NCI-H82 (cell line): ENCODE measurements at regions not wholly inside any gene's neighbourhood (a gene's known extent, or its start where the extent isn't known, plus 50 kb on each side); places are given as distances from the start of the nearest gene placed in this dataset.

Source experiments
- DNase-seq: peaks from one replicate; lab custom pipeline; 2025; lab: John Stamatoyannopoulos, UW

DNA sequence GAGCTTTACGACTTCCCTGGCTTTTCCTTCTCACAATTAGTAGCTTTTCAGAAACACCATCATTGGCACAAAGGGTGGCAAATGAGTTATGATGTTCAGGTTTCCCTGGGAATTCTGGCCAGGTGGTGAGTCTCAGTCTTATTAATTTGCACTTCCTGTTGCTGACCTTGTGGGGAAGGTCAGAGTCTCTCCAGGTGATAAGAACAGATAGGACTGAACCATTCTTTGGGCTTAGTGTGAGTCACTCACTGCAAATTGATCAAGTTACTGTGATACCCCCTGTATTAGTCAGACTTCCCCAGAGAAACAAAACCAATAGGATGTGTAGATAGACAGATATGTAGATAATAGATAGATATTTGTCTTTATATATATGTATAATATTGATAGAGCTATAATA, 53.8 kb upstream of the RANBP3L start:
- no peak for DNase-seq

DNA sequence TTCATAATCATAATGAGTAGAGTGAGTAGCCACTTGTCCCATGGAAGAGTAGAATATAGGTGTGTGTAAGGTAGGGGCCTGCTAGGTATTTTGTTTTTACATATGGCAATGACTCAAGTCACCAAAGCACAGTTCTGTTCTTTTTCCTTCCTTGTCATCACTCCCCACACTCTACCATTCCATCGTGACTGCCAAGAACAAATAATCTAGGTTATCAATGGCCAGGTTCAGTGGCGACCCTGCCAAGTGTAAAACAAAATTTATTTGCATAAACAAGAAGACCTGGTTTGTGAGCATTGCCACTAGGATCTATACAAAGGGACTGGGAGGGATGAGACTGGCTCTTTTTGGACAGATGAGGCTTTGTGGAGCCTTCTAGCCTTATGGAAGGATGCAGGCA, 55.2 kb upstream of the RANBP3L start:
- DNase-seq: no peak

DNA sequence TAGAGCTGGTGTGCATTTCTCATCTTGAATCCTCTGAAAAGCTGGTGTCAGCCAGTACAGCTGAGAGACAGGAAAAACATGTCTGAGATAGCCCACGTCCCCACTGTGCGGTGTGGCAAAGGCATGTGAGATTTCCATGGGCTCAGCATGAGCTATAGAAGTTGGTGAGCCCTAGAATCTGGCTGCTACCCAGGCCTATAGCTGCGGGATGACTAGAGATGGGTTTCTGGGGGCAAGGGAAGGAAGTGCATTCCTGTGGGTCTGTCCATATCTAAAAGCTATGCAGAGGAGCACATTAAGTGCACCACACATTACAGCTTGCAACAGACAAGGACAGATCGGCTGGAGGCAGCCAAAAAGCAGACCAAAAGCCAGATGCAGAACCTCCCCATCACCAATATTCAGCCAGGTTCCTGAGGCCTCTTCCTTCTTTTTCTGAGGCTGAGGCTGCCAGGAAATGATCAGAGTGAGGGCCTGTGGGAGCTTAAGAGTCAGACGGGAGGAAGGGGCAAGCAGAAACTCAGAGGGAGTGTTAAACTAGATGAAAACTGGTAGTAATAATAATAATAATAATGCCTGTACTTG, 55.8 kb upstream of the RANBP3L start:
- no peak for DNase-seq

DNA sequence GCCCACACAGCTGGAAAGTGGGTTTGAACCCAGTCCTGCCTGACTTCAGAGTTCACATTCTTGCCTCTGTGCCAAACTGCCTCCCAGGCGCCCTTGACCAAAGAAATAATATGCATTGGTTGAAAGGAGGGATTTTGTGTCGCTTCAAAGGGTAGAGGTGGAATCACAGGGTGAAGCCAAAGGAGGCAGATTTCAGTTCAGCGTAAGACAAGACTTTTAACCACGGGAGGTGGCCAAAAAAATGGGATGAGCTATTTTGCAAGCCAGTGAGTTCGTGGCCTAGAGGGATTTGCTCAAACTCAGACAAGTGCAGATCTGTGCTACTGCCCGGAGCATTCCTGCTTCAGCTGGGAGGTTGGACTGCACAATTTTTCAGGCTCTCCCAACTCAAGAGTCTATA, 57.6 kb upstream of the RANBP3L start:
- DNase-seq: no peak

DNA sequence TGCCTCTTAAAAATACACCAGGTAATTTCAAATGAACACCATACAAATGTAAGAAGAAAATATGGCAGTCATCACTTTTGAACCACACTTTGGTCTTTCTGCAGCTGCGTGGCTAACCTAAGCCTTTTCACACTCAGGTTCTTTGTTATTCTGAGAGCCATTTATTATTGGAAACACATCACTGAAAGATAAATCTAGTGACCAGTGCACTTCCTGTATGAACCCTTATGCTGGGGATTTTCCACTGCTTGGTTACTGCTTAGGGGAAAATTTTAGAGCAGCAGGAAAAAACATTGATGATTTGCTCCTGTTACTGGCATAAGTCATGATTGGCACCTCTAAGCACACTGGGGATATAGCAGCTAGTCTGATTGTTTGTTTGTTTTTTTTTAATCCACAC, 58.6 kb upstream of the RANBP3L start:
- DNase-seq: no peak

DNA sequence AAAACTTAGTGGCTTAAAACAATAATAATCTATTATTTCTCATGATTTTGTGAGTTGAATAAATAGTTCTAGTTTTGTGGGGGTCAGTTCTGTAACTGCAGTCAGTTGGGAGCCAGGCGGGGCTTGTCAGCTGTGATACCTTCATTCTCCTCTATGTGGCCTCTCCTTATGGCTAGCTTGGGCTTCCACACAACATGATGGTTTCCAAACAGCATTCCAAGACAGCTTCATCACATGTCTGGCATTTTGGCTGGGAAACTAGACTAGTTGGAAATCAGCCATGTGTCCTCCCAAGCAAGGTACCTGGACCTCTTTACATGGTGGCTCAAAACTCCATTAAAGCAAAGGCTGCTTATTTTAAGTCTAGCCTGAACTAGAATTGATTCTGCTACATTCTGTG, 61.4 kb upstream of the RANBP3L start:
- DNase-seq: no peak

DNA sequence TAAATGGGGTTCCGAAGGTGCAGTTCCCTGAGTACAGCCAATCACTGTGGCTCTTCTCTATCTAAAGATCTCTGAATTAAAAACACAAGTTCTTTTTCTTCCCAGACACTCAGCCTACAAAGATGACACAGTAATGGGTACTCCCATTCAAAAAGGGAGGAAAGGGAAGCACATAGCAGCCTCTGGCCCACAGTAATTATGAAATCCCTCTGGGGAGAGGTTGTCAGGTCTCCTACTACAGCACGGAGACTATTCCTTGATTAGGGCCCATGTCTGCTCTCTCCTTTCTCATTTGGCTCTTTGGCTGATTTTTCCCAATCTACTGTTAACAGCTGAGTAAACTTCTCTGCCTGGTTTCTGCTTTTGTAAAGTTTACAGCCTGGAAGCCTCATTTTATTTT, 62.0 kb upstream of the RANBP3L start:
- DNase-seq: no peak

DNA sequence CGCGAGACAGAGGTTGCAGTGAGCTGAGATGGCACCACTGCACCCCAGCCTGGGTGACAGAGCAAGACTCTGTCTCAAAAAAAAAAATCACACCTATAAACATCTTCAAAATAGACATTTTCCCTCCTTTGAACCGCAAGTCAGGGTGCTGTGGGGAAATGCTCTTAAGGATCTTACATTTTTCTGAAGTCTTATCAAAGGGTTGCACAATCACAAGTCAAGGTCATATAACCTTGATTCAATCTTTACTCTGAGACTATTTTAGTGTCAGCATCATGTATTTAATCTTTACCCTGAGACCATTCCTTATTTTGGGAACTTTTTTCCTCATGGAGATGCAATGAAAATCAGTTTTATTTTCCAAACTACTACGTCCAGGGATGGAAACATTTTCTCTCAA, 62.8 kb upstream of the RANBP3L start:
- DNase-seq: no peak

DNA sequence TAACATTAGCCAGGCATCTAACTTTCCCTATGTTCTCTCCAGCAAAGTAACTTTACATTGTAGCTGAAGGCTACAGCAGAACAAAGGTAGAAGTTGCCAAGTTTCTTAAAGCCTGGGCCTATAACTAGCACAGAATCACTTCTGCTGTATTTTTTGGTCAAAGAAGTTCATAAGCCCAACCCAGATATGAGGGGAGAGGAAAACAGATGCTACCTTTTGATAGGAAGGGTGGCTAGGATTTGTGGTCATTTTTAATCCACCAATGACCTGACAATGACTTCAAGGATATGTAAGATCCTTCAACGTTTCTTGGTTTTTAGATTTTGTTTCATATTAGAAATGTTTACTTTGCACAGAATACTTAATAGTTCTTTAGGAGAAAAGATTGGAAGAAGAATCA, 64.2 kb upstream of the RANBP3L start:
- DNase-seq: peak; percentile 47

DNA sequence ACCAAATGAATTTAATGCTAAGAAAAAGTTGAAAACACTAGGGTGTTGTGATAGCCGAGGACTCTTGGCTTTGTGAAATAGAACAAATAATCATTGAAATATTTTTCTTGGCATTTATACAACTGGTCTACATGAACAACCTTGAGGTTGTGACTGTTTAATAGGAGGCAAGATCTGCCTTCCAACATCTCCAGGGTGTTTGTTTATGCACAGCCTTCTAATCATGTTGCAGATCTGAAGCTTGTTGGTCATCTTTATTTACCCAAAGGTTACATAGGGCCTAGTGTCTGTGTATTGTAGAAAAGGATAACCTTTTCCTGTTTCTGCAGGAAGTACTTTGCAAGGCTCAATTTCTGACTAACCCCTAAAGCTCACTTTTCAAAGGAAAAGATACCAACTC, 65.2 kb upstream of the RANBP3L start:
- DNase-seq: no peak

DNA sequence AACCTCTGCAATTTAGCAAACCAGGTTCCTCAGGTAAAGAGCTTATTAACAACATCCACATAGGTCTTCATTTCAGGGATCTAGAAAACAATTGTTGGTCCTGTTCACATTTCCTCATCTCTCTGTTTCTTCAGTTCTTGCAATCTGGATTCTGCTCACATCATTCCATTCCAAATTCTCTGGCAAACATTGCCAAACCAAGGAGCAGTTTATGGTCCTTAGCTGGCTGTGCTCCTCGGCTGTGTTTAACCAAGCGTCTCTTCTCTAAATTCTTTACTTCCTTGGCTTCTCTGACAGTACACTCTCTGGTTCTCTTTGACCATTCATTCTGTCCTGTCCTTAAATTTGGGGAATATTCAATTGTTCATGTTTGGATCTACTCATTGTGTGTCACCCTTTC, 65.8 kb upstream of the RANBP3L start:
- no peak for DNase-seq

DNA sequence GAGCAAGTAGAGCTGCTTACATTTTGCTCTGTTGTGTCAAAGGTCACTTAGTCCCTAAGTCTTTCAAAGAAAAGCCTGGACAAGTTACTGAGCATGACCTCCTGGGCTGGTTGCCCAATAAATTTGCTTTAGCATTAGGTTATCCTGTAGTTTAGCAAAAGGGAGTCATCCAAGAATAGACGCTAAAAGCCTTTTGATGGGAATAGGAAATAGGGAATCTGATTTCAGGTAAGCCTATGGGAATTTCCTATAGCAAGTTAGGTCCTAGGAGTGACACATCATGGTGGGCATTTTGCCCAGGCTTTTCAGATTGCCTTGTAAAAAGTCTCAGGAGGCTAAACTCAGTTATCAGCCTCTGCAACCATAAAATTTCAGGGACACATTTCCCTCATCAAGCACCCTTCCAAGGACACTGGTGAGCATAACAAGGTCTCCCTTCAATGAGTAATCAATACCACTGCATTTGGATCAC, 67.6 kb upstream of the RANBP3L start:
- no peak for DNase-seq

DNA sequence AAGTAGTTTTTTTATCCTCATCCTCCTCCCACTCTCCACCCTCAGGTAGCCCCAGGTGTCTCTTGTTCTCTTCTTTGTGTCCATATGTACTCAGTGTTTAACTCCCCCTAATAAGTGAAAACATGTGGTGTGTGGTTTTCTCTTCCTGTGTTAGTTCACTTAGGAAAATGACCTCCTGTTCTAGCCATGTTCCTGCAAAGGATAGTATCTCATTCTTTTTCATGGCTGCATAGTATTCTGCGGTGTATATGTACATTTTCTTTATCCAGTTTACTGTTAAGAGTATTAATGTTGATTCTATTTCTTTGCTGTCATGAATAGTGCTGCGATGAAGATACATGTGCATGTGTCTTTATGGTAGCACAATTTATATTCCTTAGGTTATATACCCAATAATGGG, 68.4 kb upstream of the RANBP3L start:
- no peak for DNase-seq

DNA sequence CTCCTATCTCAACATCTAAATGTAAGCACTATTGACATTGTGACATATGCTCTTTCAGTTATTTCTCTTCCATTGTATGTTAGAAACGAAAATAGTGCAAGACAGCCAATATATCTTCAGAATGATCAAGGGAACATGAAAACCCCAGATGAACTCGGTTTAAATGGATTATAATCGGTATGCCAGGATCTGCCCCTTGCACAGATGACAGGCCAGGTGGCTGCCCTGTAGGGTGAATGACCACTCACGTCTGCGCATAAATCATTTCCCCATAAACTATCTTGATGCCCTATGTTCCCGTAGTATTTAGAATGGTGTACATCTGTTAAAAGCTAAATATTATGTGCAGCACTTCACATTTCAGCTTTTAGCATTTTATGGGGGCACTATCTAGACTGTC, 69.7 kb upstream of the RANBP3L start:
- peak; percentile 81 for DNase-seq

DNA sequence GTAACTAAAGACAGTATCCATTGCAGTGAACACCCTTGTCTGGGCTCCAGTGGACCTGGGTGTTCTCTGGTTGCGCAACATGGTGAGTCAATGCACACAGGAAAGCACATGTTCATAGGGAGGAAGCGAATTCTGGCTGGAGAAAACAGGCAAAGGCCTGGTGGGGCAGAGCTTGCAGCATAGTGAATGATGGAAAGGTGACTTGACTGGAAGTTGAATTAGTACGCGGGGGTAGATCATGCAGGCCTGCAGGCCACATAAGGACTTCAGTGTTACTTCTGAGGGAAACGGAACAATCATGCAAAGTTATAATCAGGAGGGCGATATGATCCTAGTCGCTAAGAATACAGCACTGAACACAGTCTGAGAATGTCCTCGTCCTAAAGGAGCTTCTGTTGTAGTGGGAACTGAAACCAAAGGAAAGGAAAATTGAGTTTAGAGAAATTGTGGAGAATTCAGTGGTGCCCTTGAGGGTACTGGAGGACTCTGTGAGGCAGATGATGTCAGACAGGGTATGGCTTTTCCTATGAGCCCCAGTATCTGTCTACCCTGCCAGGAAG, 71.9 kb upstream of the RANBP3L start:
- DNase-seq: no peak

DNA sequence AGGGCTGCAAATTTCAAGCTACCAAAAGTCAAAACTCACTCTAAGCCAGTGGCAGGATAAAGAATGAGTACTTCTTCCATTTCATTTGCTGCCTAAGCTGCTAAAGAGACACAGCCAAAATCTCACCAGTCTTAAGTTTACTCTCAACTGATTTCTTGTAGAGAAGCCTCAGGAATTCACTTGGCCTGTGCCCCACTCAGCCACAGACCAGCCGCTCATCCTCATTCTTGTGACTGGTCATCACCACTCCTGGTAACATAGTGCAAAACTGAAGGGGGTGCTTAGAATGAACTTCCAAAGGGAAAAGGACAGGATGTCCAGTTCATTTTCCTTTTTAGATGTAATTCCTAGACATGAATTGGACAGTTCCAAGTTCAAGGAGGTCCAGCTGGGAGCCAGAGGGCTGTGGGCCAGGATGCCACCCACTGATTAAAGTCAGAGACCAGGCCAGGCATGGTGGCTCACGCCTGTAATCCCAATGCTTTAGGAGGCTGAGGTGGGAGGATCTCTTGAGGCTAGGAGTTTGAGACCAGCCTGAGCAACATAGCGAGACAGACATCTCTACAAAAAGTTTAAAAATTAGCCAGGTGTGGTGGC, 72.7 kb upstream of the RANBP3L start:
- no peak for DNase-seq

DNA sequence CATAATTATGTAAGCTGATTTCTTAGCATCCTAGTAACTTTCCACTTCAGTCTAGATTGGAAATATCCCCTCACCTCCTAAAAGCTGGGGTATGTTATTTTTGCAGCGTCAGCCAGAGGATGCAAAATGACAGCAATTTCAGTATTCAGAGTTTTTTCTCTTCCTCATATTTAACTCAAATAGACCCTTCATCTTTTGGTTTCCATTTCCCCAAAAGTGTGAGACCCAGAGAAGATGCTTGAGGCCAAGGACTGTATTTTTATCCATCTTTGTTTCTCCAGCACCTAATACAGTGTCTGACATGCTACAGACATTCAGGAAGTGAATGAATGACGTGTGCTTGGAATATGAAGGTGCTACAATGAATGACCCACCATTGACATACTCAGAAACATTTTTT, 75.5 kb upstream of the RANBP3L start:
- no peak for DNase-seq

DNA sequence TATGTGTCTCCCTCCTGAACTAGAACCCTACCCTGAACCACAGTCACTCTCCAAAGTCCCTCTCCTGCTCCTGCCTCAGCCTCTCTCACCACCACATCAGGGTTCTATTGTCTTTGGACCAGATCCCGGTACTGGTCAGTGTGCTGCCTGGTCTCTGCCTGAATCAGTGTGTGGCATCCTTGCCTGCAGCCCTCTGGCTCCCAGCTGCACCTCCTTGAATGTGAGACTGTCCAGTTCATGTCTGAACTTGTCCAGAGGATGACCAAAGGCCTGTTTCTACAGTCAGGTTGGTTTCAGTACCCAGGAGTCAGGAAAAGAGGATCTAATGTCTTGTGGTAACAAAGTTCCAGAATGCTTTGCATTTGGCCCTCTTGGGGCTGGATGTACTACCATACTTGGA, 76.8 kb upstream of the RANBP3L start:
- DNase-seq: no peak

DNA sequence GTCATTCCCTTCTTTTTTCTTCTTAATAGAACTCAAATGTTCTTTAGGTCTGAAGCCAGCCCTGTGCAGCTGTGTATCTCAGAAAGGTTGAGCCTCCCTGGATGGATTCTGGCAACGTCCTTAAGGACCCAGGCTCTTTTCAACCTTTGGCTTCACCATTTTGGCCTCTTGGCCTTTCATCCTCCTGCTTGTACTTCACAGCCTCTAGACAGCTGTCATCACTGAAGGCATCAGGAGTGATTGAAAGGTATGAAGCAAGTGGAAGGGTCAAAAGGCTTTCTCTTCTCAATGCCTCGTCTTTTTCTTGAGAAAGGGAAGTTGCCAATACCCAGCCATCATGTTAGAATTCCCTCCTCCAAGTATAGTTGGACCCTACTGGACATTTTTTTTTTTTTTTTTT, 81.2 kb upstream of the RANBP3L start:
- no peak for DNase-seq

DNA sequence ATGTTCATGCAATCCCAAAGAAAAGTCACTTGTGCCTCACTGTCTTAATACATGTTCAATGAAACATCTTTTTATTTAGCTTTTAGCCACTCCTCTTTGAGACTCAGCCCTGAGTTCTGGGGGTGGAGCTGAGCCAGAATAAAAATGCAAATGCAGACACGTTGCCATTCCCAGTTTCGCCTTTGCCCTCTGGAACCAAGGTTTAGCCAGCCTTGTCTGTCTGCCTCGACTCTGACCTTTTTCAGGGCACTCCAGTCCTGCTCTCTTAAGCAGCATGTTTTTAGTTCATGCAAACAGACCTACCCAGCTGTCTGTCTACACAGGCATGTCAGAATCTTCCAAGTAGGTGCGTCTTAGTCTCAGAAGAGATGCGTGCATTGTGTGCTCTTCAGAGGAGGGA, 82.2 kb upstream of the RANBP3L start:
- no peak for DNase-seq

DNA sequence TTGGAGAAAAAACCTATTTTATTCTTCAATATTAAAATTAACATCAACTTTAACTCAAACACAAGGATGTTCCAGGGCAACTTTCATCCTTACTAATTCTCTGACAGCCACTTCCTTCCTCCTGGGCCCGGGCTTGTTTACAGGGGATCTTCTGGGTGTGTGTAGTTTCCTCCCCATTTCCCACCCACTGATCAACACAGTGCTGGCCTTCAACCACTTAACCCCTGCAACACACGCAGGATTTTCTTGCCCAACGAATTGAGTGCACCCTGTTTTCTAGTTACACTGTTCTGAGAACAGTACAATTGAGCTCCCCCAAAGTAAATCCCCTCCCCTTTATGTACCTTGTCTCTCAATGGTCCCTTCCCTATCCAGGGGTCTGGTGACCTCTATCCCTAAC, 83.1 kb upstream of the RANBP3L start:
- no peak for DNase-seq

DNA sequence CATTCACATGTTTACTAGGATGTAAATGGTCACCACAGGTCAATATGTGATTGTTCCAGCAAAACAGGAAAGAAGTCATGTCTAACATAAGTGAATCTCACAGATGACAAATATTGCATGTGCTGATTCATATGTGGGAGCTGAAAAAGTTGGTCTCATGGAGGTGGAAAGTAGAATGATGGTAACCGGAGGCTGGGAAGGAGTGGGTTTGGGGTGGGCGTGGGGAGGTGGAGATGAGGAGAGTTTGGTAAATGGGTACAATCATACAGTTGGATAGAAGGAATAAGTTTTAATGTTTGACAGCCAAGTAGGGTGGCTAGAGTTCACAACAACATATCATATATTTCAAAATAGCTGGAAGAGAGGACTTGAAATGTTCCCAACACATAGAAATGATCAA, 83.8 kb upstream of the RANBP3L start:
- no peak for DNase-seq

DNA sequence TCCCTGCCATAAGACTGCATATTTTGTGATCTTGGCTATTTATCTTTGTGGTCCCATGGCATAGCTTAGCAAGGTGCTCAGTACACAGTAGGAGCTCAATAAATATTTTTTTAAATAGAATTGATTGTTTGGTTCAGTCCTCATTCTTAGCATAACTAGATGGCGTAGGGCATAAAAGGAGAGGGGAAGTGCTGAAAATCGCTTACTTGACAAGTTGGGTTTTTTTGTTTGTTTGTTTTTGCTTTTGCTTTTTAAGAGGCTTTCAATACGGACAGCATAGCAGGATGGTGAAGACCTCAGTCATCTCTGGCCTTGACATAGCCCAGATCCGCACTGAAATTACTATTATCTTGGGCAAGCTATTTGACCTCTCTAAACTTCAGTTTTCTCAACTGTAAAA, 86.6 kb upstream of the RANBP3L start:
- DNase-seq: no peak

DNA sequence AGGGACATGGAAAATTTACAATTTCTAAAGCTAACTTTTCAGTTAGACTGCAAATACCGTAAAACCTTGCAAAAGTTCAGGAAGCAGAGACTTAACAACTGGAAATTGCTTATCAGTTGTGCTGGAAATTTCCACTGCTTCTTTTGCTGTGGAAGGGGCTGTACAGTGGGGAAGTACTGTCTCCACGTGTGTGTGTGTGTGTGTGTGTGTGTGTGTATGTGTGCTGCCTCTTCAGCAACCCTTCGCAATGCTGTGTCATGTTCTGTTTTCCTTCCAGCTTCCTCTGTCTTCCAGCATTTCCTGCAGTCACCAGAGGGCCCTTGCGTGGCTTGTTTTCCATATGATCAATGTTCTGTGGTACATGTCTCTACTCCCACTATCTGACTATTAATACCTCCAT, 87.5 kb upstream of the RANBP3L start:
- no peak for DNase-seq
